HG03457 (cell line): ENCODE measurements at regions not wholly inside any gene's neighbourhood (a gene's known extent, or its start where the extent isn't known, plus 50 kb on each side); places are given as distances from the start of the nearest gene placed in this dataset.
"Not testable (repeated sequence)": the region's sequence is repeated elsewhere in the genome, so short reads cannot be mapped to it uniquely, and the experiment has no call there.

Experiments
- ATAC-seq: cut with Tn5 transposase; IDR thresholded peaks from one replicate; pipeline ENCODE4 v1.9.1; 2021; ENCODE audit warnings: moderate number of reproducible peaks; ENCODE audit not compliant: unreplicated experiment

DNA sequence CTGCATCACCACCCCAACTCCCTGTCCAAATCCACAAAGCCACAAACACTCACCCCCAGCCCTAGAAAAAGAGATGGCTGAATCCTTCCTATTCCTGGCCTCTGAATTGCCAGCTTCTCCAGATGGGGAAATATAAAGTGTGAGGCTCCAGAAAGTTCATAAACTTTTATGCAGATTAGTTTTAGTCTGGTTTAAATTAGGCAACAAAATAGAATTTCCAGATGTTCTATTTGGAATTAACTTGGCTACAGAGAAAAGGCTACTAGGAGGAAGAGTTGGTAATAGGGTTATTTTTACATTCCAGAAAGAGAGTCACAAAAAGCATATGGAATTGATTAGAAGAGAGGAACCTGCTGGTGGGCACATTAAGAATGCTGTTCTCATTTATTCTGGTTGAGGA is 56.0 kb downstream of the EN1 start:
- ATAC-seq = no peak

DNA sequence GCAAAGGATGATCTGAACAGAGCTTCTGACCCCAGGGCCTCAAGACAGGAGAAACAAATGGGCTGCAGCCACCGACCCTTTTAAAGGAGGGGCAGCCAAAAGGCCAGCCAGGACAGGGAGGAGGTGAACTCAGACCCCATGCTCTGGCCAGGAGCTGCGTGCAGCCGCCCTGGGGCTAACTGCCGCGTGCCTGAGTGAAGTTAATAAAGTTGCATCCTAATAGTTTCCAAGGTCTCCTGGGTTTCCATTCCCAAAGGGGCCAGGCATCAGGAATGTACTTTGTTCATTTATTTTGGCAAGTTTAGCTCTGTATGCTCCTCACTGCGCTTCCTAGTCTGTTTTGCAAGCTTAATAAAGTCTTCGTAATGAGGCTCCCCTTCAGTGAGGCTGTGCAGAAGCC is 60.7 kb downstream of the EN1 start:
- no peak for ATAC-seq

DNA sequence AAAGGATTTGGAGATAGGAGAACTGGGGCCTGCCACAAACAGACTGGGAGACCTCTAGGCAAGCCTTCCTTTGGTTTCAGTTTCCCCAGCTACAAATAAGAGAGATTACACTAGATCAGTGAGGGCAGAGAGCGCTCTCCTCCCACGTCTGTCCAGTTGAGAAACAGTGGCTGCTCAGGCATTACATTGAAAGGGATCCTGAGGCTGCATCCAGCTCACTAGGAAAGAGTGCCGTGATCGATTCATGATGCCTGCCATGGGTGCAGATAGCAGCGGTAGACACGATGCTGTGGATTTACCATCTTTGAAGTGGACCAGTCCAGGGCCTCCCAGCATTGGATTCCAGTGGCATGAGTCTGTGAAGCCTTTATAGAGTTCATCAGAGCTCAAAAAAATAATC is 62.6 kb downstream of the EN1 start:
- ATAC-seq = no peak

DNA sequence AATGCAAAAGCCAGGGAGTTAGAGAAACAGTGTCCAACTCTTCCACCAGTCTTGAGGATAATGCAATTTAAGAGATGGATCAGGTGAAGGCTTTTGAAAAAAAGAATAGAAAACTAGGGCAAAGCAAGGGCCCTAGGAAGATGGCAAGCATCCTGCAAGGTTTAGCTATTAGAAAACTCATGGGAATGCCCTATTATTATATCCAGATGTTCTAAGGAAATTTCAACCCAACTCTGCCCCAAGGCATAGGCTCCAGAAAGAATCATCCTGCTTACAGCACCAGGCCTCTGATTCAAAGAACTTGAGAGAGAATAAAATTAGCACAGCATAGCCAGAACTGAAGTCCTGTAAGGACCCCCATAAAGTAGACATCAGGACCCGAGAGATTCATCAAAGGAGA is 68.1 kb downstream of the EN1 start:
- ATAC-seq = no peak

DNA sequence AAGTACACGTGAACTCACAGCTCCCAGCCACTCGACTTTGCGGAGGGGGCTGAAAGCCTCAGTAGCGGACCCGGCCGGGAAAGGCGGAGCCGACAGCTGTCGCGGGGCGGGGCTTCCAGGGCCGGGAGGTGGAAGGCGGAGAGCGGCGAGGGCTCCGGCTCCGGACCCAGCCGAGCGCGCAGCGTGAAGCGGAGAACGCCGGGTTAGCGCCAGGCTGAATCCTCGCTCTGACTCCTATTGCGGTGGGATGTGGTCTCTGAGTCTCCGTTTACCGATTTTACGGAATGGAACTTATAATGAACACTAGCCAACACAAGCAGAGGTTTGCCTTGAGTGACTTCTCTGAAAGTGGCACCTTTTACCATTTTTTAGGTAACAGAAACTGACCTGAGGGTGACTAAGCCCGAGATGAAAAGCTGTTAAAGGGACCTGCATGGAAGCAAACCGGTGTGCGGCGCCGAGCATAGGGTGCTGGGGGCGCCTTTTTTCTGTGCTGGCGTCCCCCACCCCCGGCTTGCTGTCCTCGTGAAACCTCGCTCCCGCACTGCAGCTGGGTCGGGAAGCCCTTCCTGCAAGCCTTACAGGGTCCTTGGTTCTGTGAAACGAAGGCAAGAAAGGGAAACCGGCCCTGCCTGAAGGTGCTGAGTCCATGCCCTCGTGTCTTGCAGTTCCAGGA is 72.9 kb downstream of the EN1 start:
- no peak for ATAC-seq

DNA sequence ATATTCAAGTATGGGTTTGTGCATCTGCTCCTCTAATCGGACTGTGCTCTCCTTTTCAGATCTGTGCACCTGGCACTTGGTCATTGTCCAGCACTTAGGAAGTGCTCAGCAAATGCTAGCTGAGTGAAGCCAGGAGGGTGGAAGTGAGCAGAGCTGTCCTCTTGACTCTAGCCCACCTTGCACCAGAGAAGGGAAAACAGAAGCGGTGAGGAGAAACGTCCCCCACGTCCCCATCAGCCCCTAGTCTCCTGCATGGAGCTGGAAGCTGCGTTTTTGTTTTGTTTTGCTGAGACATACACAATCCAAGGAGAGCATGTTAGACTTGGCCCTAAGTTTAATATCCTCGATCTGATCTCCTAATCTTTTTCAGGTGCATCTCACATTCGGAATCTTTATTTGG is 73.6 kb downstream of the EN1 start:
- no peak for ATAC-seq

DNA sequence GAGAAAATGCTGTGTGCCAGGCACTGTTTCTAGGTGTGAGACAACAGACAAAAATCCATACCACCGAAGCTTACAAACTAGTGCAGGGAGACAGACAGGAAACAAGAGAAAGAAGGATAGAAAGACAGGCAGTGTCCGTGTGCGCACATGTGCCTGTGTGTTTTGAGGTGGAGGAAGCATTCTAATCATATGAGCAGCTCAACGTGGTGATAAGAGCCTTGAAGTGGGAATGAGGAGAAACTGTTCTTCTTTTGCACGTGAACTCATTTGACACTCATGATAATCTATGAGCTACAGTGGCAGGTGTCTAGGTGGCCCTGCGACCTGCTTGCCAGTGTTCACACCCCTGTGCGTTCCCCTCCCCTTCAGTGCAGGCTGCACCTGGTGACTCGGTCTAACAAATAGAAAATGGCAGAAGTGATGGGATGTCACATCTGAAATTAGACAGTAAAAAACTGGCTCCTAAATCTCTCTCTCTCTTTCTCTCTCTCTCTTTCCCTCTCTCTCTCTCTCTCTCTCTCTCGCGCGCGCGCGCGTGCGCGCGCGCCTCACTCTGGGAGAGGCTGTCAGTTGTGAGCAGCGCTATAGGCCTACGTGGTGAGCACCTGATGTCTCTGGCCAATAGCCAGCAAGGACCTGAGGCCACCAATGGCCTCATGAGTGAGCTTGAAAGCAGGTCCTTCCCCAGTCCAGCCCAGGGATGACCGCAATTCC is 74.8 kb downstream of the EN1 start:
- ATAC-seq = no peak

DNA sequence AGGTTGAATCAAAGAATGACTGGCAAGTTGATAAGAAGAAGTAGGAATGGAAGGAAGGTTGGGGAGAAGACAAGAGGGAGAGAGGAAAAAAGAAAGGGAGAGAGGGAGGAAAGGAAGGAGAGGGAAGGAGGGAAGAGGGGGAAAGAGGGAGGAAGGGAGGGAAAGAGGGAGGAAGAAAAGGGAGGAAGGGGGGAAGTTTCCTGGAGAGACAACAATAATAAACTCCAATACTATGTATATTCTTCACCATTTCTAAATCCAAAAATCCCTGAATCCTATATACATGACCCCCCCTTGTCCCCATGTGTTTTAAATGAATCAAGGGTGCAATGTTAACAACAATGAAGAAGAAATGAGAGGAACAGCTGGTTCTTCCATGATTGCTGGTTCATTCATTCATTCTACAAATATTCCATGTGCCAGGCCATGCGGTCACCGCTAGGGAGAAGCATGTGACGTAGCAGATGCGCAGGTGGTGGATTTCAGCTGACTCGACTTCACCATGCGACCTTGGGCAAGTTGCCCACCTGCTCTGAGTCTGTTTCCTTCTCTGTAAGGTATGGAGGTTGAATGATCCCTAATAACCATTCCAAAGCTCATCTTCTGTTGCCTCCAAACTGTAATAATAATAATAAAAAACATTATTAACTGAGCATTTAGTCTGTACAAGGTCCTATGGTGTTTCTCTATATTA is 77.6 kb downstream of the EN1 start:
- ATAC-seq = no peak

DNA sequence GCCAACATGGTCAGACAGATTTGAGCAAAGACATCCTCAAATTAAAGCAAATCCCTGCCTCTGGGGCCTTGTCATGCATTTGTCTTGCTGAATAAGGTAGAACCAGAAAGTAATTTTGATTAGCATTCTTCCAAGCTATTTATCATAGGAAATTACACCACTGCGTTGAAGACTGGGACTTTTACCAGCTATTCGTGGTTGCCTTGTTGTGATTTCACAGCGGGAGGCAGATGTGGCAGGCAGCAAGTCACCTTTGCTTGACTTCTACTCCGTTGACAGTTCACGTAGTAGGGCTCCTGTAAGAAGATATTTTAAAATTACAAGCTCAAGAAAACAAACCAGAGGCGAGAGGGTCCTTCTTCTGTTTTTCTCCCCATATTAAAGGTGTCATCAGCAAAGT is 80.6 kb downstream of the EN1 start:
- no peak for ATAC-seq

DNA sequence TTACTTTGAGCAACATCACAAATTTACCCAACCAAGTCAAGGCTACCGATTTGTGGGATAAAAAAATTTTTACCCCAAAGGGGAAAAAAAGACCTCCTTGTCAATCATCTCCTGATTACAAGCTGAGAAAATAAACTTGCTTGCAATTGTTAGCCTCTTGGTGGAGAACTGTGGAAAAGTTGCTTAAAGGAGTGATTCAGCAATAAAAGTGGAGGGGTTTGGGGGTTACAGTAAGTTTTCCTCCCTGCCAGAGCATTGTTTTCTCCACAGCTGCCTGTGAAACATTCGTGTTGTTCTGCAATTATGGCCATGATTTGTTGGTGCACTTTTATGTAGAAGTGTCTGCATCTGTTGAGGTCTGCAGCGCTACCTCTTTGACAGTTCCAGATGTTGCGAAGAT is 82.6 kb downstream of the EN1 start:
- ATAC-seq = no peak

DNA sequence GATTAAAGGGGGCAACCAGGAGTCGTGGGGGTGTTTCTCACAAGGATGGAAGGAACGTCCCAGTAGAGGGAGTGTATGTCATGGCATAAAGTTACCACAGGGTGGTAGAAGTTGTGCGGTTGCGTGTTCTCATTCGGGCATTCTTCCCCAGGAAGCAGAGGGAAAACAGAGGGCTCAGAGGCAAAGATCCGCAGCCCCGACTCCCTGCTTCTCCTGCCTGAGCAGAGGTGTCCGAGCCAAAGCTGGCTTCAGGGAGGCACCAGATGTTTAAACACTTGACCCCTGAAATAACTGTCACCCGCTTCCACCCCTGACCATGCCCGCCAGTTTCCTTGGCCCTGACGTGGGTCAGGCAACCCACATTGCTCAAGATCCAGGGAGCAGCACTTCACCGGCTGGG is 83.7 kb downstream of the EN1 start:
- no peak for ATAC-seq

DNA sequence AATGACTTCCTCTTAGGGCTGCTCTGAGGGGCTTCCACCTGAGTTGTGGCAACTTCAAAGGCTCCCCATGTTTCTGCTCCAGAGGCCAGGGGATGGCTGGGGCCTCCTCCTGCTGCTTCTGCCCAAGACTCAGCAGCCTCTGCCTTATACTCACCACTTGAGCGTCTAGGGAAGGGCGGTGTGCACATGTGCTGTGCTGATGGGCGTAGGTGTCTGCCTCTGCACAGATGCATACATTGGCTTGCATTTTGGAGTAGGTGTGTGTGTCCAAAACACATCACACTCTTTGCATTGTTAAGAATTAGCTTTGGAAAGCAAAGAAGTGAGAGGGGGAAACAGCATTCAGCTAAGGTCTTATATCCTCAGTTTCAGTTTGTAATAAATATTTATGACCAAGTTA is 85.2 kb downstream of the EN1 start:
- no peak for ATAC-seq

DNA sequence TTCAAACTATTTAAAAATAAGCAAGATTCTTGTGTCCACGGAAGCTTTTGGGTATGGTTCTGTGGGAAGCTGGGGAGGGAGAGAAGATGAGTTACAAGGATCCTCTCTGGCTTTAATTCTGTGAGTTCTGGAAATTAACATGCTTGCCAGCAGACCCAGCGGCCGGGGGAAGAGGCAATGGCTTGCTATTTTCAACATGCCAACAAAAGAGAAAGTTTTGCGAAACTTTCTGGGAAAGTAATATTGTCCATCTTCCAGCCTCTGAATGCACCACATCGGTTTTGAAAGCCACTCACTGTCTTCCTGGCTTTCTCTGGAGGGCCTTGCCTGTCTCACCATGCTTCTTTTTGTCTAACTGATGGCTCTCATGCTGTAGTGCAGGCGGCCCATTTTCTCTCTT is 85.7 kb downstream of the EN1 start:
- no peak for ATAC-seq

DNA sequence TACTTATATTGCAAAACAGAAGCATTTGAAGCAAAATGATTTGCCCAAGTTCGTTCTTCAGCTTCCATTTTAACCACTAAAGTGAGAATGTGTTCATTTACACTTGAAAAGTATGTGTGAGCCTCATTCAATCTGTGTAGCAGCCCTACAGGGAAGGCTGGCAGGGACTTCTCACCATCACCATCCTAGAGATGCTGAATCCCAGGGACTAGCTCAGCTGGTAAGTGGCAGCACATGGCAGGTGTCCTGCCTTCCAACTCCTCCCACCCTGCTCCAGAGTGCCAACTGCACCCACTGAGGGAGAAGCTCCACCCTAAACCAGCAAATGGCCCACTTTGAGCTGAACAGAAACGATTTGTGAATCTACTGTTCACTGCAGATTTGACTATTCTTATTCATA is 91.5 kb downstream of the EN1 start:
- no peak for ATAC-seq

DNA sequence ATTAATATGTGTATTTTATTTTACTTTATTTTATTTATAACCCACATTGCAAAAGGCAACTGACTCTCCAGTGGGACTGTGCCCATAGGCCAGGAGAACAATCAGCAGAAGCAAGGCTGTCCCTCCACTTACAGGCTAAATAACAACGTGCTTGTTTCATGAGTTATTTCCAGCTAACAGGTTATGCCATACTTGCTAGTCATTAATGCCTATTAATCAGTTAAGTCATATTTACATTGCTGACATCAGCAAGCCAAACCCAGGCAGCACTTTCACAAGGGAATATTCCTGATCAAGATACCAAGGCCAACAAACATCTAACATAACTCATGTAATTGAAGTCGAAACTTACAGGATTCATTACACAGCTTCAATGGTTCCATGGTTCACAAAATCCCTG is 92.1 kb downstream of the EN1 start:
- ATAC-seq = no peak

DNA sequence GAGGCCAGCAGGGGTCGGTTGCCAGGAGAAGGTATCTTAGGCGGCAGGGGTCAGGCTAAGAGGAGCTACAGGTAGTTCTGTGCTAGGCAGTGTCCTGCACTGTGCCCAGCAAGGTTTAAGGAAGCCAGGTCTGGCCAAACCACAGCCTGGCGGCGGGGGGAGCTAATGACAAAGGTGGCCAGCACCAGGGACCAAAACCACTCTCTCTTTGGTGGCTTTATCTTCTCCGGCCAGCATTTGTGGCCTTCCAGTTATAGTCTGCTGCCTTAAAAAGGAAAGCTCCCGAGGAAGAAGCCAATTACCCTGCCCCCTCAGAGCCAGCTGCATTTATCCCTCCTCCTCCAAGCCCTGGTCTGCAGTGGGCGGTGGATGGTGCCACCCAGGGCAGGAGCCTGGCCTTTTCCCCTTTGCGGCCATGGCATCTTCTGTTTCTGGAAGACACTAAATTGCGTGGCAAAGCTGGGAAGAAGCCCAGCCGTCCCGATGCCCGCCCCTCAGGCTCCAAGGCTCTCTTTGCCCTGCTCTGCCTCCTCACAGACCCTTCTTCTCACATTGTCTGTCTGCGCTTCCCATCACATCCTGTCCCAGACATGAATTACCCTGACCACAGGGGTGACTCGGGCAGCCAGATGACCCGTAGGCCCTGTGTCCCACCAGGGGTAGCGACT is 94.6 kb downstream of the EN1 start:
- ATAC-seq = no peak

DNA sequence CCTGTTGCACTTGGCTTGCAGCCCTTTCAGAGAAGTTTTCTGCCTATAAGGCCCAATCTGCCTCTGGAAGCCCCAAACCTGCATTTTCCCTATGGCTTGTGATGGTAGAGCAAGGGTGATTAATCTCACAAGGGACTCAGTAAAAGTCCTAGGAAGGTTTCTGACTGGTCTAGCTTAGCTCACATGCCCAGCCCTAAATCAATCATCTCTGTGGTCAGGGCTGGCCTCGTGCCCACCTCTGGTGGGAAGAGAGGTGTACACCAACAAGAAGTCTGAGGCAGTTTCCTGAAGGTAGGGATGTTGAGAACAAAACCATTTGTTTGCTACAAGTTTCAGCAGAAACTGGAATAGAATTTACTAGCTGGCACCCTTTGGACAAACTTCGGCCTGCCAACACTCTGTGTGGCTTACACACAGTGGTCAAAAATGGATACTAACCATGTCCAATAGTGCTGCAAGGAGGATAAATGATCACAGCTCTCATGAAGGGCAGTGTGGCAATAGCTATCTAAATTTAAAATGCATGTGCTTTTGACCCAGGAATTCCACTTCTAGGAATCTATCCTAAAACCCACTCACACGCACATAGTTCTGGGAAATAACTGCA is 96.4 kb downstream of the EN1 start:
- no peak for ATAC-seq

DNA sequence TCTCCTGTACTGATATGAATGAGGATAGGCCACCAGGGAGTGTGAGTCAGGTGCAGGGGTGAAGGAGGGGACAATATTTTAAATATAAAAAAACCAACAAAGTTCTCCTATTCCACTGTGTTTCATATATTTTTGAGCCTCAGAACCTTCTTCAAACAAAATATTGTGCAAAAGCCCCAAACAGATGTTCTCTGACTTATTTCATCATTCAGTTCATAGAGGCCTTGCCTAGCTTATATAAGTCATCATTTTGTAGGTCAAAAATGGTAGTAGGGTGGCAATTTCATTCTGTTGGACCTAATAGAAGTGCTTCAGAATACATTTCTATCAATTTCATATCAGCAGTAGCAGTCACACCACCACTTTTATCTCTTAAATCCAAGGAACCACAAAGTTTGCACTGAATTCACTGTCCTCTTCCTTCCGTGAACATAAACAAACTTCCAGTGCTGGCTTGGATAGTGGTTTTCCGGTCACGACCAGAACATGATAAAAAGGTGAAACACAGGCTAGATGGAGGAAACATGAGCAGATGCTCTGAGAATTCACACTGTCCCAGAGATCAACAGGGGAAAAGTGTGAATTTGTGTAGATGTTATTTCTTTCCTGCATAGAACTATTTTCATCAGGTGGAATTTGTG is 99.1 kb downstream of the EN1 start:
- ATAC-seq = no peak

DNA sequence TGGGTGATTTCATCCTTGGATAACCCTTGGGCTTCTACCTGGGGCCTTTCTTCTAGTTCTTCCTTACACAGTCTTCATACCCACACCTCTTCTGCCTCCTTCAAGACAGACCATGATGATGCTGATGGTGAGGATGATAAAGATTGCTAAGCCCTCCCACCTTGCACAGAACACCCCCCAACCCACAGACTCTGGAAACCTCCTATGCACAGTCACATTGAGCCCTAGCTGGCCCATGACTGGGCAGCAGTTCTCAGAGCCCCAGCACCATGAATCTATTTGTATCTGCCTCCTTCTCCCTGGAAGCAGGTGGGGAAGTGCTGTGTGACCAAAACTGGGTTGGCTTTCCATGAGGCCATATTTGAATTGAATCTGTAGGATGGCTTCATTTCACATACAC is 99.8 kb downstream of the EN1 start:
- ATAC-seq = no peak

DNA sequence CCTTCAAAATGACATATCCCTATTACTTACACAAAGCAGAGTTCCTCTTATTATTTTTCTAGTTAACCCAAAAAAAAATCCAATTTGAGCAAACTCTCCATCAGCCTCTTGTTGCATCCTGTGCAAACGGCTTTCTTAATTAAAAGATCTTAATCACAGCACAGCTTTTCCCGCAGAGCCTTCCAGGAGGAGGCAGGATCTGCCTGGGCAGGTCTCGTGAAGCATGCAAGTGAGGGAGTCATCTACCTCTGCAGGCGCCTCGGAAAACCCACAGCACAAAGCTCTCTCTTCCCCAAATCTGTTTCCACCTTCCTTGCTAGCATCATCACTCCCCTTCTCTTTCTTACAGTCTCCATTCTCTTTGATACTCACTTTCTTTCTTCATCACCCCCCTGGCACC is 100.4 kb downstream of the EN1 start:
- no peak for ATAC-seq

DNA sequence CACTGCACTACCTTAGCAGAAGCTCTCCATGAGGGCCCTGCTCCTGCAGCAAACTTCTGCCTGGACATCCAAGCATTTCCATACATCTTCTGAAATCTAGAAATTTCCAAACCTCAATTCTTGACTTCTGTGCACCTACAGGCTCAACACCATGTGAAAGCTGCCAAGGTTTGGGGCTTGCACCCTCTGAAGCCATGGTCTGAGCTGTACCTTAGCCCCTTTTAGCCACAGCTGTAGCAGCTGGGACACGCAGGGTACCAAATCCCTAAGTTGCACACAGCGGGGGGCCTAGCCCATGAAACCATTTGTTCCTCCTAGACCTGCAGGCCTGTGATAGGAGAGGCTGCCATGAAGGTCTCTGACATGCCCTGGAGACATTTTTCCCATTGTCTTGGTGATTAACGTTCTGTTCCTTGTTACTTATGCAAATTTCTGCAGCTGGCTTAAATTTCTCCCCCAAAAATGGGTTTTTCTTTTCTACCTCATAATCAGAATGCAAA is 102.7 kb downstream of the EN1 start:
- ATAC-seq = not testable (repeated sequence)
